Neural cell (in vitro differentiated cells): ENCODE measurements at regions not wholly inside any gene's neighbourhood (a gene's known extent, or its start where the extent isn't known, plus 50 kb on each side); places are given as distances from the start of the nearest gene placed in this dataset.

Source experiments
- EZH2 ChIP-seq: fragments of 200-600, 300-800 bp; shearing (Covaris generic), sonication (generic); IDR thresholded peaks from 2 replicates; pipeline ENCODE4 v1.6.1; 2014; ENCODE audit warnings: antibody characterized with exemption, low read length, borderline replicate concordance, mild to moderate bottlenecking; ENCODE audit not compliant: insufficient read depth, poor library complexity, severe bottlenecking
- POLR2AphosphoS5 ChIP-seq: IDR thresholded peaks from 2 replicates; pipeline ENCODE4 v1.6.1; 2012
- SMC3 ChIP-seq: fragments of 450-650 bp; conservative IDR thresholded peaks from 2 replicates; pipeline ENCODE4 v1.6.1; 2014; ENCODE audit warnings: antibody characterized with exemption, mild to moderate bottlenecking, moderate library complexity; ENCODE audit not compliant: poor library complexity
- TAF1 ChIP-seq: IDR thresholded peaks from 2 replicates; pipeline ENCODE4 v1.6.1; 2012; ENCODE audit warnings: low read depth
- TF ChIP-seq, protein P1 (sequence below): fragments of 450-650 bp; IDR thresholded peaks from 2 replicates; pipeline ENCODE4 v1.5.1; 2014; ENCODE audit warnings: antibody characterized with exemption, mild to moderate bottlenecking, moderate library complexity; ENCODE audit not compliant: poor library complexity, severe bottlenecking
- TF ChIP-seq, protein P2 (sequence below): IDR thresholded peaks from 2 replicates; pipeline ENCODE4 v1.6.1; 2012; ENCODE audit warnings: borderline replicate concordance

DNA sequence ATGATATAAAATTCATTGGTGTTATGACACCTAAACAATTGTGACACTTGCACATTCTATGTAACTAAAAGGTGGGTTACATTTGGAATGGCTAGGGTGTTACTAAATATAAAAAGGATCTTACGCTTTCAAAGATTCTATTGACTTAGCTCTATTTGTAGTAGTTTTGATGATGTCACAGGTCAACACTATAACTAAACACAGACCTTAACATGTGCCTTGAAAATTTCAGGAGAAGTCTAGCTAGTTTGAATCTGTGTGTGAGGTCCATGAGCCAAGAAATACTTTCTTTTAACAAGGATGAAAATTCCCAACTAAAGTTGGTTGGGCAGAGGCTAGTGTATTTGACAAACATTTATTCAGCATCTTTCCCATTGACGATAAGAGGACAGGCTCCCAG lies 298.0 kb downstream of the GPAT3 start:
- TF ChIP-seq EZH2 (no peak), POLR2AphosphoS5 (no peak), TAF1 (no peak), SMC3 (no peak)
- TF ChIP-seq, protein P1, sequence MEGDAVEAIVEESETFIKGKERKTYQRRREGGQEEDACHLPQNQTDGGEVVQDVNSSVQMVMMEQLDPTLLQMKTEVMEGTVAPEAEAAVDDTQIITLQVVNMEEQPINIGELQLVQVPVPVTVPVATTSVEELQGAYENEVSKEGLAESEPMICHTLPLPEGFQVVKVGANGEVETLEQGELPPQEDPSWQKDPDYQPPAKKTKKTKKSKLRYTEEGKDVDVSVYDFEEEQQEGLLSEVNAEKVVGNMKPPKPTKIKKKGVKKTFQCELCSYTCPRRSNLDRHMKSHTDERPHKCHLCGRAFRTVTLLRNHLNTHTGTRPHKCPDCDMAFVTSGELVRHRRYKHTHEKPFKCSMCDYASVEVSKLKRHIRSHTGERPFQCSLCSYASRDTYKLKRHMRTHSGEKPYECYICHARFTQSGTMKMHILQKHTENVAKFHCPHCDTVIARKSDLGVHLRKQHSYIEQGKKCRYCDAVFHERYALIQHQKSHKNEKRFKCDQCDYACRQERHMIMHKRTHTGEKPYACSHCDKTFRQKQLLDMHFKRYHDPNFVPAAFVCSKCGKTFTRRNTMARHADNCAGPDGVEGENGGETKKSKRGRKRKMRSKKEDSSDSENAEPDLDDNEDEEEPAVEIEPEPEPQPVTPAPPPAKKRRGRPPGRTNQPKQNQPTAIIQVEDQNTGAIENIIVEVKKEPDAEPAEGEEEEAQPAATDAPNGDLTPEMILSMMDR: no peak
- TF ChIP-seq, protein P2, sequence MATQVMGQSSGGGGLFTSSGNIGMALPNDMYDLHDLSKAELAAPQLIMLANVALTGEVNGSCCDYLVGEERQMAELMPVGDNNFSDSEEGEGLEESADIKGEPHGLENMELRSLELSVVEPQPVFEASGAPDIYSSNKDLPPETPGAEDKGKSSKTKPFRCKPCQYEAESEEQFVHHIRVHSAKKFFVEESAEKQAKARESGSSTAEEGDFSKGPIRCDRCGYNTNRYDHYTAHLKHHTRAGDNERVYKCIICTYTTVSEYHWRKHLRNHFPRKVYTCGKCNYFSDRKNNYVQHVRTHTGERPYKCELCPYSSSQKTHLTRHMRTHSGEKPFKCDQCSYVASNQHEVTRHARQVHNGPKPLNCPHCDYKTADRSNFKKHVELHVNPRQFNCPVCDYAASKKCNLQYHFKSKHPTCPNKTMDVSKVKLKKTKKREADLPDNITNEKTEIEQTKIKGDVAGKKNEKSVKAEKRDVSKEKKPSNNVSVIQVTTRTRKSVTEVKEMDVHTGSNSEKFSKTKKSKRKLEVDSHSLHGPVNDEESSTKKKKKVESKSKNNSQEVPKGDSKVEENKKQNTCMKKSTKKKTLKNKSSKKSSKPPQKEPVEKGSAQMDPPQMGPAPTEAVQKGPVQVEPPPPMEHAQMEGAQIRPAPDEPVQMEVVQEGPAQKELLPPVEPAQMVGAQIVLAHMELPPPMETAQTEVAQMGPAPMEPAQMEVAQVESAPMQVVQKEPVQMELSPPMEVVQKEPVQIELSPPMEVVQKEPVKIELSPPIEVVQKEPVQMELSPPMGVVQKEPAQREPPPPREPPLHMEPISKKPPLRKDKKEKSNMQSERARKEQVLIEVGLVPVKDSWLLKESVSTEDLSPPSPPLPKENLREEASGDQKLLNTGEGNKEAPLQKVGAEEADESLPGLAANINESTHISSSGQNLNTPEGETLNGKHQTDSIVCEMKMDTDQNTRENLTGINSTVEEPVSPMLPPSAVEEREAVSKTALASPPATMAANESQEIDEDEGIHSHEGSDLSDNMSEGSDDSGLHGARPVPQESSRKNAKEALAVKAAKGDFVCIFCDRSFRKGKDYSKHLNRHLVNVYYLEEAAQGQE: no peak
